Urothelium cell line (cell line): ENCODE measurements at regions not wholly inside any gene's neighbourhood (a gene's known extent, or its start where the extent isn't known, plus 50 kb on each side); places are given as distances from the start of the nearest gene placed in this dataset.
"Not testable (repeated sequence)": the region's sequence is repeated elsewhere in the genome, so short reads cannot be mapped to it uniquely, and the experiment has no call there.

ENCODE experiments used
- DNase-seq: peaks from one replicate; pipeline ENCODE4 v3.0.0; 2011; ENCODE audit warnings: low spot score, mixed read lengths
- FAIRE-seq: peaks from 2 replicates; lab custom pipeline; 2011; peaks lifted over from hg19 to GRCh38; lab: Jason Lieb, UNC

- FAIRE-seq, DNase-seq: not testable (repeated sequence)
Observed at GRCh38 chr1:224029286-224030025, 84.5 kb upstream of the FBXO28 start.

GRCh38 chr1:224028802-224029201 lies 85.1 kb upstream of the FBXO28 start:
- DNase-seq, FAIRE-seq: not testable (repeated sequence)

- not testable (repeated sequence) for FAIRE-seq, DNase-seq
Observed at GRCh38 chr1:224023122-224023521, 90.8 kb upstream of the FBXO28 start.

GRCh38 chr1:224022249-224022970 lies 91.5 kb upstream of the FBXO28 start:
- DNase-seq, FAIRE-seq: not testable (repeated sequence)

- FAIRE-seq, DNase-seq: not testable (repeated sequence)
Observed at GRCh38 chr1:224019866-224020265, 94.0 kb upstream of the FBXO28 start.

GRCh38 chr1:224015782-224016181 lies 98.1 kb upstream of the FBXO28 start:
- FAIRE-seq, DNase-seq: not testable (repeated sequence)

- FAIRE-seq: no peak
- no peak for DNase-seq
Observed at GRCh38 chr1:224014330-224014649, 99.6 kb upstream of the FBXO28 start.

- not testable (repeated sequence) for FAIRE-seq, DNase-seq
Observed at GRCh38 chr1:224013626-224014329, 100.1 kb upstream of the FBXO28 start.

- DNase-seq, FAIRE-seq: not testable (repeated sequence)
Observed at GRCh38 chr1:224012807-224013434, 101.0 kb upstream of the FBXO28 start.

- DNase-seq, FAIRE-seq: not testable (repeated sequence)
Observed at GRCh38 chr1:224012162-224012561, 101.7 kb upstream of the FBXO28 start.

GRCh38 chr1:224011751-224012150 lies 102.2 kb upstream of the FBXO28 start:
- DNase-seq, FAIRE-seq: not testable (repeated sequence)

GRCh38 chr1:224011153-224011552 lies 102.8 kb upstream of the FBXO28 start:
- FAIRE-seq: not testable (repeated sequence)

GRCh38 chr1:224005973-224006372 lies 107.9 kb upstream of the FBXO28 start:
- FAIRE-seq, DNase-seq: not testable (repeated sequence)

More at GRCh38 chr1:224011153-224011552, 102.8 kb upstream of the FBXO28 start:
- not testable (repeated sequence) for DNase-seq

GRCh38 chr1:224004552-224005315 lies 109.2 kb upstream of the FBXO28 start:
- DNase-seq: peak; percentile 3
- FAIRE-seq: not testable (repeated sequence)

- not testable (repeated sequence) for FAIRE-seq, DNase-seq
Observed at GRCh38 chr1:224003896-224004295, 110.0 kb upstream of the FBXO28 start.

- not testable (repeated sequence) for FAIRE-seq
Observed at GRCh38 chr1:224001757-224002156, 112.2 kb upstream of the FBXO28 start.

GRCh38 chr1:223999761-224000160 lies 114.2 kb upstream of the FBXO28 start:
- not testable (repeated sequence) for DNase-seq, FAIRE-seq

More at GRCh38 chr1:224001757-224002156, 112.2 kb upstream of the FBXO28 start:
- not testable (repeated sequence) for DNase-seq

GRCh38 chr1:223998676-223999455 lies 115.0 kb upstream of the FBXO28 start:
- DNase-seq, FAIRE-seq: not testable (repeated sequence)

GRCh38 chr1:223996376-223996775 lies 117.5 kb upstream of the FBXO28 start:
- not testable (repeated sequence) for FAIRE-seq, DNase-seq
